ENCODE measurements at regions not wholly inside any gene's neighbourhood (a gene's known extent, or its start where the extent isn't known, plus 50 kb on each side); places are given as distances from the start of the nearest gene placed in this dataset.

DNA sequence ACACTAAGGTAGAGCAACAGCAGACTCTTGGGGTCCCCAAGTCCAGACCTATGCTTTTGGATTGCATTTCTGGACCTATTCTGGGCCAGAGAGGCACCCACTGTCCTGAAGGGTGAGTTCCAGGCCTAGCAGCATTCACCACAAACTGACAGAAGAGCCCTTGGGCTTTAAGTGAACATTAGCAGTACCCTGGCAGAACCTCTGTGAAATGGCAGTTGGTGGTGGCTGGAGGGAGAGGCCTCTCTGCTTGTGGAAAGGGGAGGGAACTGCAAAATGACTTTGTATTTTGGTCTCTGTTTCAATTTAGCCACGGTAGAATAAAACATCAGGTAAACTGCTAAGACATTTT, 1211.9 kb downstream of the PCDH18 start:
- Mint-ChIP-seq H3K4me1 (no peaks in the 10 kb centered on the region), H3K9me3 (no peaks in the 10 kb centered on the region), H3K4me3 (no peak overlapping the region), H3K27ac (no peak overlapping the region), H3K36me3 (ENCODE audit: low read depth) (no peaks in the 10 kb centered on the region), H3K27me3 (ENCODE audit: low read depth) (no peaks in the 10 kb centered on the region)
- TF ChIP-seq, protein P1, sequence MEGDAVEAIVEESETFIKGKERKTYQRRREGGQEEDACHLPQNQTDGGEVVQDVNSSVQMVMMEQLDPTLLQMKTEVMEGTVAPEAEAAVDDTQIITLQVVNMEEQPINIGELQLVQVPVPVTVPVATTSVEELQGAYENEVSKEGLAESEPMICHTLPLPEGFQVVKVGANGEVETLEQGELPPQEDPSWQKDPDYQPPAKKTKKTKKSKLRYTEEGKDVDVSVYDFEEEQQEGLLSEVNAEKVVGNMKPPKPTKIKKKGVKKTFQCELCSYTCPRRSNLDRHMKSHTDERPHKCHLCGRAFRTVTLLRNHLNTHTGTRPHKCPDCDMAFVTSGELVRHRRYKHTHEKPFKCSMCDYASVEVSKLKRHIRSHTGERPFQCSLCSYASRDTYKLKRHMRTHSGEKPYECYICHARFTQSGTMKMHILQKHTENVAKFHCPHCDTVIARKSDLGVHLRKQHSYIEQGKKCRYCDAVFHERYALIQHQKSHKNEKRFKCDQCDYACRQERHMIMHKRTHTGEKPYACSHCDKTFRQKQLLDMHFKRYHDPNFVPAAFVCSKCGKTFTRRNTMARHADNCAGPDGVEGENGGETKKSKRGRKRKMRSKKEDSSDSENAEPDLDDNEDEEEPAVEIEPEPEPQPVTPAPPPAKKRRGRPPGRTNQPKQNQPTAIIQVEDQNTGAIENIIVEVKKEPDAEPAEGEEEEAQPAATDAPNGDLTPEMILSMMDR (IDR thresholded peaks at IDR 0.05; ENCODE audit: unreplicated experiment in 3 of 3): no peak

DNA sequence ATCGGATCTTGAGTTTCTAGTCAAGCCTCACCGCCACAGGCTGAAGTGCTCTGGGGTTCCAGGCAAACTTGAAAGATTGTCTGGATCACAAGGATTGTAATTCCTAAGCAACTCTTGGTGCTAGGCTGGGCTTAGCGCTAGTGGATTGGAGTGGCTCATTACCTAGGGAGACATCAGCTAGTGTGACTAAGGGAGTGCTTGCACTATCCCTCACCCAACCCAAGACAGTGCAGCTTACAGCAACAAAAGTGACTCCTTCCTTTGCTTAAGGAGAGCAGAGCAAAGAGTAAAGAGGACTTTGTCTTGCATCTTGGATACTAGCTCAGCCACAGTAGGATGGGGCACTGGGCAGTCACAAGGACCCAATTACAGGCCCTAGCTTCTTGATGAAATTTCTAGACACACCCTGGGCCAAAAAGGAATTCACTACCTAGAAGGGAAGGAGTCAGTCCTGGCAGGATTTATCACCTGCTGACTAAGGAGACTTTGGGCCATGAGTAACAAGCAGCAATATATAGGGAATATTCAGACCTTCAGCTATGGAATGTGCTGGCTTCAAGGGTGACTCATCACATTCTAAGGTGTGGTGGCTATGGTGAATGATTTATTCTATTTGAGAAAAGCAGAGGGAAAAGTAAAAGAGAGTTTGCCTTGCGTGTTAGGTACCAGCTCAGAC, 1212.4 kb downstream of the PCDH18 start:
- TF ChIP-seq, protein P1 (IDR thresholded peaks at IDR 0.05; ENCODE audit: unreplicated experiment in 3 of 3): no peak
- H3K36me3 Mint-ChIP-seq (ENCODE audit: low read depth): no peaks in the 10 kb centered on the region
- no peaks in the 10 kb centered on the region for H3K9me3 Mint-ChIP-seq
- no peaks in the 10 kb centered on the region for H3K4me1 Mint-ChIP-seq
- no peak overlapping the region for H3K4me3 Mint-ChIP-seq
- H3K27me3 Mint-ChIP-seq (ENCODE audit: low read depth): no peaks in the 10 kb centered on the region
- H3K27ac Mint-ChIP-seq: no peak overlapping the region

DNA sequence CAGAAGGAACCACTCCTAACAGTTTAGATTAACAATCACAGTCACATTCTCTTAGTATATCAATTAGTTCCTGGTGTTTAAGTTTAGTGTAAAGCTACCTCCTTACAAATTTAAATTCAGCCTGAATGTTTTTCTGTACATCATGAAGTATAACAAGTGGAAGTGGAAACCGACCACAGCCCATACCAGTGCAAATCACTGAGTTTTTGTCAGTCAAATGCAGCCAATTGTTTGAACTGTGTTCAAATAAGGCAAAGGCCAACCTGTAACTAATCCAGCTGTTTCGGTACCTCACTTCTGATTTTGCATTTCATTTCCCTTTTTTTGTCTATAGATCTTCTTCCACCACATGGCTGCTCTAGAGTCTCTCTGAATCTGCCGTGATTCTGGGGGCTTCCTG, 1215.3 kb downstream of the PCDH18 start:
- no peaks in the 10 kb centered on the region for H3K36me3 Mint-ChIP-seq (ENCODE audit: low read depth)
- no peak overlapping the region for H3K27ac Mint-ChIP-seq
- no peaks in the 10 kb centered on the region for H3K4me1 Mint-ChIP-seq
- H3K4me3 Mint-ChIP-seq: no peak overlapping the region
- no peaks in the 10 kb centered on the region for H3K27me3 Mint-ChIP-seq (ENCODE audit: low read depth)
- no peaks in the 10 kb centered on the region for H3K9me3 Mint-ChIP-seq
- TF ChIP-seq, protein P1 (IDR thresholded peaks at IDR 0.05; ENCODE audit: unreplicated experiment in 3 of 3): no peak

DNA sequence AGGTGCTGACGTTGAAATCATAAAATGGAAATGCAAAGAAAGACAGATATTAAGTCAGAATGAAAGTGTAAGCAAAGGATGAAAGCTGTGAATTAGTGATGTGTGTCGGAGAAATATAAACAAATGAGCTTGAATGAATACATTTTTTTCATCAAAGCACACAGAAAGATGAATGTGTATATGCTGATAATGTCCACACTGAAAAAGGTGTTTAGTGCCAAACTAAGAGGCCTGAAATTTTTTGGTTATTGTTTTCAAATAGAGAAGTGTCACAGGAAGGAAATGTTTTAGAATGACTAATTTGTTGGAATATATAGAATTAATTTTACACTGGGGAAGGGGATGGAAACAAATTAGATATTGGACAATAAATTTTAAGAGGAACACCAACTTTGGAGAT, 1217.6 kb downstream of the PCDH18 start:
- Mint-ChIP-seq H3K36me3 (ENCODE audit: low read depth) (no peaks in the 10 kb centered on the region), H3K27ac (no peak overlapping the region), H3K9me3 (no peaks in the 10 kb centered on the region), H3K27me3 (ENCODE audit: low read depth) (no peaks in the 10 kb centered on the region), H3K4me3 (no peak overlapping the region), H3K4me1 (no peaks in the 10 kb centered on the region)
- TF ChIP-seq, protein P1 (IDR thresholded peaks at IDR 0.05; ENCODE audit: unreplicated experiment in 3 of 3): no peak

DNA sequence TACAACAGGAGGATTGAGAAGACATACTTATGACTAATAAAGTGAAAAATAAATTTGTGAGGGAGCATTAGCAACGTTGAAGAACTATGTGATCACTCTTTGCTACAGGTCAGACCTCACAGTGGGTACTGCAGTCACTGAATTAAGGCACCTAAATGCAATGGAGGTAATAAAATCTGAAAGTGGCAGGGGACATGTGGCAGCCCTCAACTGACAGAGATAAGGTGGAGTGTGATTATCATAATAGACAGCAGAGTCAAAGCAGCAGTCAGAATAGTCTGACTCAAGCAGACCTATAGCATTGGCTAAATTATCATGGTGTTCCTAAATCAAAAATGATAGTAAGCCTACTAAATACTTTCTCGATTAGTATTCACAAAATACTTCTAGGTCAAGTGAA, 1220.5 kb downstream of the PCDH18 start:
- TF ChIP-seq, protein P1 (IDR thresholded peaks at IDR 0.05; ENCODE audit: unreplicated experiment in 3 of 3): no peak
- H3K4me1 Mint-ChIP-seq: no peaks in the 10 kb centered on the region
- H3K36me3 Mint-ChIP-seq (ENCODE audit: low read depth): no peaks in the 10 kb centered on the region
- H3K27ac Mint-ChIP-seq: no peak overlapping the region
- no peaks in the 10 kb centered on the region for H3K9me3 Mint-ChIP-seq
- no peak overlapping the region for H3K4me3 Mint-ChIP-seq
- H3K27me3 Mint-ChIP-seq (ENCODE audit: low read depth): no peaks in the 10 kb centered on the region

DNA sequence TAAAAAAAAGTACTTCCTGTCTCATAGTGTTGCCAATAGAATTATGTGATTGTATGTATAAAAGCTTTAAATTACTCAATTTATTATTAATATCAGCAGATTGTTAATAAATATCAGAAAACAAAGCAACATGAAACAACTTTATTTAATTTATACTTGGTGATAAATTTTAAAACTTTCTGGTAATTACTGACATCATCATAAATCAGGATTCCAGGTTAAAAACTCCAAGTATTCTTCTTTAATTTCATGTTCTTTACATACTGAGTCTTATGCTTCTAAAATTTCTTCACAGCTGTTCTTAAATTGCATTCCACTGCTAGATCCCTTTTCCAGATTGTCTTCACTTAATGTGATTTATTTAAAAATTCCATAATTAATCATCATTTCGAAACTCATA, 1224.5 kb downstream of the PCDH18 start:
- Mint-ChIP-seq H3K27ac (no peak overlapping the region), H3K4me1 (no peaks in the 10 kb centered on the region), H3K27me3 (ENCODE audit: low read depth) (no peaks in the 10 kb centered on the region), H3K36me3 (ENCODE audit: low read depth) (no peaks in the 10 kb centered on the region), H3K4me3 (no peak overlapping the region), H3K9me3 (no peaks in the 10 kb centered on the region)
- TF ChIP-seq, protein P1 (IDR thresholded peaks at IDR 0.05; ENCODE audit: unreplicated experiment in 3 of 3): no peak

Measured in nephron (organoid).